ENCODE measurements at regions not wholly inside any gene's neighbourhood (a gene's known extent, or its start where the extent isn't known, plus 50 kb on each side); places are given as distances from the start of the nearest gene placed in this dataset.

- no peak for DNase-seq (ENCODE audit: low spot score in 2 of 2)
- H3K4me3 ChIP-seq (ENCODE audit: low read depth, poor library complexity, severe bottlenecking): no peak overlapping the region
- WGBS, 2 donors: 68 to 70% methylated on average over 4 of the region's 4 CpGs
- no peak for TF ChIP-seq POLR2A (IDR thresholded peaks at IDR 0.05)
- no peak for TF ChIP-seq CTCF (IDR thresholded peaks at IDR 0.05)
- intact Hi-C loops (cut with DNase I; ENCODE audit: low total_unique reads): no loop called here
Measured at GRCh38 chr4:147041376-147041775, 95.7 kb upstream of the TTC29 start.

GRCh38 chr4:147042046-147042445 lies 96.4 kb upstream of the TTC29 start:
- 43 to 48% methylated on average over 1 of the region's 1 CpG for WGBS, 2 donors
- no peak for TF ChIP-seq CTCF (IDR thresholded peaks at IDR 0.05)
- TF ChIP-seq POLR2A (IDR thresholded peaks at IDR 0.05): no peak
- no peak for DNase-seq (ENCODE audit: low spot score in 2 of 2)
- intact Hi-C loops (cut with DNase I; ENCODE audit: low total_unique reads): no loop called here
- H3K4me3 ChIP-seq (ENCODE audit: low read depth, poor library complexity, severe bottlenecking): no peak overlapping the region

GRCh38 chr4:147044241-147044640 lies 98.6 kb upstream of the TTC29 start:
- WGBS, 2 donors: 24 to 32% methylated on average over 4 of the region's 4 CpGs
- intact Hi-C loops (cut with DNase I; ENCODE audit: low total_unique reads): no loop called here
- no peak for TF ChIP-seq POLR2A (IDR thresholded peaks at IDR 0.05)
- no peak for TF ChIP-seq CTCF (IDR thresholded peaks at IDR 0.05)
- DNase-seq (ENCODE audit: low spot score in 2 of 2): no peak
- no peak overlapping the region for H3K4me3 ChIP-seq (ENCODE audit: low read depth, poor library complexity, severe bottlenecking)

- WGBS, 2 donors: 76 to 85% methylated on average over 5 of the region's 5 CpGs
- intact Hi-C loops (cut with DNase I; ENCODE audit: low total_unique reads): no loop called here
Measured at GRCh38 chr4:147049946-147050345, 104.3 kb upstream of the TTC29 start.

GRCh38 chr4:147050356-147050765 lies 104.7 kb upstream of the TTC29 start:
- no peak for DNase-seq (ENCODE audit: low spot score in 2 of 2)
- intact Hi-C loops (cut with DNase I; ENCODE audit: low total_unique reads): no loop called here
- TF ChIP-seq POLR2A (IDR thresholded peaks at IDR 0.05) (no peak), CTCF (IDR thresholded peaks at IDR 0.05) (no peak)
- WGBS, 2 donors: 26 to 34% methylated on average over 2 of the region's 2 CpGs
- no peak overlapping the region for H3K4me3 ChIP-seq (ENCODE audit: low read depth, poor library complexity, severe bottlenecking)

More at GRCh38 chr4:147049946-147050345, 104.3 kb upstream of the TTC29 start:
- DNase-seq (ENCODE audit: low spot score in 2 of 2): no peak
- no peak overlapping the region for H3K4me3 ChIP-seq (ENCODE audit: low read depth, poor library complexity, severe bottlenecking)
- no peak for TF ChIP-seq POLR2A (IDR thresholded peaks at IDR 0.05)
- TF ChIP-seq CTCF (IDR thresholded peaks at IDR 0.05): no peak

GRCh38 chr4:147052361-147052760 lies 106.7 kb upstream of the TTC29 start:
- TF ChIP-seq POLR2A (IDR thresholded peaks at IDR 0.05): no peak
- 71 to 78% methylated on average over 2 of the region's 2 CpGs for WGBS, 2 donors
- DNase-seq (ENCODE audit: low spot score in 2 of 2): no peak
- intact Hi-C loops (cut with DNase I; ENCODE audit: low total_unique reads): no loop called here
- H3K4me3 ChIP-seq (ENCODE audit: low read depth, poor library complexity, severe bottlenecking): no peak overlapping the region
